HFFc6 (cell line): ENCODE measurements at regions not wholly inside any gene's neighbourhood (a gene's known extent, or its start where the extent isn't known, plus 50 kb on each side); places are given as distances from the start of the nearest gene placed in this dataset.

Source experiments
- DNase-seq: peaks from one replicate; pipeline ENCODE4 v3.0.0-alpha.2; 2018
- H3K27ac Mint-ChIP-seq: 2 replicates; pipeline ENCODE4 v1.8.0; 2020; ENCODE audit warnings: mild to moderate bottlenecking, mixed read lengths
- H3K27me3 Mint-ChIP-seq: 2 replicates; pipeline ENCODE4 v1.8.0; 2021; ENCODE audit warnings: mild to moderate bottlenecking, moderate library complexity, mixed read lengths; ENCODE audit not compliant: insufficient read depth
- H3K36me3 Mint-ChIP-seq: 2 replicates; pipeline ENCODE4 v1.8.0; 2021; ENCODE audit warnings: low read depth, mixed read lengths
- H3K4me1 Mint-ChIP-seq: 2 replicates; pipeline ENCODE4 v1.8.0; 2020; ENCODE audit warnings: low read depth, mixed read lengths
- H3K4me3 Mint-ChIP-seq: 2 replicates; pipeline ENCODE4 v1.8.0; 2020; ENCODE audit warnings: mild to moderate bottlenecking, moderate library complexity, mixed read lengths
- H3K9me3 Mint-ChIP-seq: 2 replicates; pipeline ENCODE4 v1.8.0; 2020; ENCODE audit warnings: mild to moderate bottlenecking, mixed read lengths
- TF ChIP-seq, protein P1 (sequence below): fragments of 200-600 bp; sonication (generic); IDR thresholded peaks from 2 replicates; pipeline ENCODE4 v1.5.0; 2021; ENCODE audit warnings: antibody characterized with exemption, mild to moderate bottlenecking

DNA sequence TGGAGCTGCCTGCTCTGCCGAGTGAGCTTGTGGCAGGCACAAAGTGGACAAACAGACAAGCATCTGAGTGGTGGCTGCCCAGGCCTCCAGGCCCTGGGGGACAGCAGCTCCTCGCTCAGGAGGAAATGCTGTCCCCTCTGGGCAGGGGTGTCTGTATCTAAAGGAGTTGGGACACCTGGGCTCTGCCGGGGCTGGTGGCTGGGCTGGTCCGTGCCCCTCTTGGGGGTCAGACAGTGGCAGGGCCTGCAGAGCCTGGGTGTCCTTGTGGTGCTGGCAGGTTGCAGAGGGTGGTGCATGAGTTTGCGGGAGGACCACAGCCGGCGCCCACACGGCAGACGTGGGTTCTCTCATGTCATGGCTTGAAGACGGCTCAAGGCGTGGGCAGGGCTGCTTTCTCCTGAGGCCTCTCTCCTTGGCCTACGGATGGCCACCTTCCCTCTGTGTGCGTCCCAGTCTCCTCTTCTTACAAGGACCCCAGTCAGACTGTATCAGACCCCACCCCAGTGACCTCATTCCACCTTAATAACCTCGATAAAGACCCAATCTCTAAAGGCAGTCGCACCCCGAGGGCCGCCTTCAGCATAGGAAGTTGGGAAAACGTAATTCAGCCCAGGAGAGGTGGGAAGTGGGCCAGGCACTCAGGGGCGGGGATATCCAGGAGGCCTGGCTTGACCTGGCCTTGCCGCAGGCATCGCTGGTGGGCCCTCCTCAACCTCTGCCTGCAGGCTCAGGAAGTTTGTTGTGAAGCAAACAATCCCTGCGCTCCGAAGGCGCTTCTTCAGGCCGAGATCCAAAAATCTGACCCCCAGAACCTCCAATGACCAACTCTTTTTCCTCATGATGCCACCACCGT is 110.0 kb downstream of the KIF26A start:
- Mint-ChIP-seq H3K36me3 (no peaks in the 10 kb centered on the region; the same call in 1 of the 2 replicates), H3K4me3 (no peak overlapping the region), H3K27me3 (no peaks in the 10 kb centered on the region; the same call in 1 of the 2 replicates), H3K9me3 (peaks cover 49% of the 10 kb centered on the region), H3K27ac (no peak overlapping the region), H3K4me1 (no peaks in the 10 kb centered on the region)
- TF ChIP-seq, protein P1, sequence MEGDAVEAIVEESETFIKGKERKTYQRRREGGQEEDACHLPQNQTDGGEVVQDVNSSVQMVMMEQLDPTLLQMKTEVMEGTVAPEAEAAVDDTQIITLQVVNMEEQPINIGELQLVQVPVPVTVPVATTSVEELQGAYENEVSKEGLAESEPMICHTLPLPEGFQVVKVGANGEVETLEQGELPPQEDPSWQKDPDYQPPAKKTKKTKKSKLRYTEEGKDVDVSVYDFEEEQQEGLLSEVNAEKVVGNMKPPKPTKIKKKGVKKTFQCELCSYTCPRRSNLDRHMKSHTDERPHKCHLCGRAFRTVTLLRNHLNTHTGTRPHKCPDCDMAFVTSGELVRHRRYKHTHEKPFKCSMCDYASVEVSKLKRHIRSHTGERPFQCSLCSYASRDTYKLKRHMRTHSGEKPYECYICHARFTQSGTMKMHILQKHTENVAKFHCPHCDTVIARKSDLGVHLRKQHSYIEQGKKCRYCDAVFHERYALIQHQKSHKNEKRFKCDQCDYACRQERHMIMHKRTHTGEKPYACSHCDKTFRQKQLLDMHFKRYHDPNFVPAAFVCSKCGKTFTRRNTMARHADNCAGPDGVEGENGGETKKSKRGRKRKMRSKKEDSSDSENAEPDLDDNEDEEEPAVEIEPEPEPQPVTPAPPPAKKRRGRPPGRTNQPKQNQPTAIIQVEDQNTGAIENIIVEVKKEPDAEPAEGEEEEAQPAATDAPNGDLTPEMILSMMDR, result no peak
- DNase-seq, result no peak

DNA sequence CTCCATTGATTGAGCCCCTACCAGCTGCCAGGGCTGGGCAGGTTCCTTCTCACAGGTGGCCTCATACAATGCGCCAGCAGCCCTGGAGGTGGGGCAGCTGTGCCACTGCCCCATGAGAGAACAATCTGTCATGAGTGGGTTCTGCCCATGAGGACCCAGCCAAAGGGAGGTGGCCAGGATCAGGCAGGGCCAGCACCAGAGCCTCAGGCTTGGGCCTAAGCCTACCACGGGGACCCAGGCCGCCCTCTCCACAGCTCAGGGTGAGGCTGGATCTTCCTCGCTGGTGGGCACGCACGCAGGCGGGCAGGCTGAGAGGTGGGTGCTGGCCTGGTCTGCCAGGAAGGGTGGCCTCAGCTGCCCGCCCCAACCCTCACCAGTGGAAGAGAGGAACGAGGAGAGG is 110.7 kb downstream of the KIF26A start:
- DNase-seq, result no peak
- Mint-ChIP-seq H3K27me3 (no peaks in the 10 kb centered on the region; the same call in 1 of the 2 replicates), H3K36me3 (peaks cover under 1% of the 10 kb centered on the region), H3K4me3 (no peak overlapping the region), H3K4me1 (no peaks in the 10 kb centered on the region), H3K27ac (no peak overlapping the region), H3K9me3 (peaks cover 50% of the 10 kb centered on the region)
- TF ChIP-seq, protein P1, result no peak

DNA sequence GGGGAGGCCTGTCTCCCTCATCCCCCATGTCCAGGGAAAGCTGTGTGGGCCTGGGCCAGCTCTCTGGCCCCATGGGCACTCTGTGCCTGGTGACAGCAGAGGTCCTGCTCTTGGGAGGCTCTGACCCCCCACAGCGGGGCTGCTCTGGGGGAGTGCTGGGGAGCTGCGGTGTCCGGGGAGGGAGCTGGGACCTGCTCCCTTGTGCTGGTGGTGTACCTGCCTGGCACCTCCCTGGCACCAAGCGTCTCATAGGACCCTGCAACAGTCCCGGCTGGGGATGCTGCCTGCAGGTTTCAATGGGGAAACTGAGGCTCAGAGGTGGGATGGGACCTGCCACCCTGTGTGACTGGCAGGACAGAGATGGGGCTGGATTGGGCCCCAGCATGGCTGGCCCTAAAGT is 111.3 kb downstream of the KIF26A start:
- H3K4me1 Mint-ChIP-seq, result no peaks in the 10 kb centered on the region
- TF ChIP-seq, protein P1, result no peak

DNA sequence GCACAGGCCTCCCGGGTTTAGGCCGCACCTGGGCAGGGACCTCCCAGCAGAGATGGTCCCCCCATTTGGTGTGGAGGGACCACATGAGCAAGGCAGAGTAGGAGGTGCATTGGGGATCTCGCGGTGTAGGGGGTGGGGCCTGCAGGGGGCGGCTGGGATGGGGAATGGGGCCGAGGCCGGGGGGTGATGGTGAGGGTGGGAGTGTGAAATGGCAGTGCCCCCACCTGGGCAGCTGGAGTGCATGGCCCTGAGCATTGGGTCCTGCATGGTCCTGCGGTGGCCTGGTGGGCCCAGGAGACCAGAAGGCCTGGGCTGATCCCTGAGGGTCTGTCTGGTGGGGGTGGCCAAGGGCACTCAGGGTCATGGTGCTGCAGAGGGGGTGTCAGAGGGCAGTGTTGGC is 111.8 kb downstream of the KIF26A start:
- Mint-ChIP-seq H3K4me3 (no peak overlapping the region), H3K4me1 (no peaks in the 10 kb centered on the region), H3K36me3 (peaks cover 5% of the 10 kb centered on the region), H3K27me3 (no peaks in the 10 kb centered on the region; the same call in 1 of the 2 replicates), H3K9me3 (peaks cover 56% of the 10 kb centered on the region), H3K27ac (no peak overlapping the region)
- TF ChIP-seq, protein P1, result no peak
- DNase-seq, result no peak

More for the DNA sequence above, 111.3 kb downstream of the KIF26A start:
- Mint-ChIP-seq H3K27me3 (no peaks in the 10 kb centered on the region; the same call in 1 of the 2 replicates), H3K27ac (no peak overlapping the region), H3K36me3 (peaks cover 5% of the 10 kb centered on the region), H3K4me3 (no peak overlapping the region), H3K9me3 (peaks cover 56% of the 10 kb centered on the region)
- no peak for DNase-seq

DNA sequence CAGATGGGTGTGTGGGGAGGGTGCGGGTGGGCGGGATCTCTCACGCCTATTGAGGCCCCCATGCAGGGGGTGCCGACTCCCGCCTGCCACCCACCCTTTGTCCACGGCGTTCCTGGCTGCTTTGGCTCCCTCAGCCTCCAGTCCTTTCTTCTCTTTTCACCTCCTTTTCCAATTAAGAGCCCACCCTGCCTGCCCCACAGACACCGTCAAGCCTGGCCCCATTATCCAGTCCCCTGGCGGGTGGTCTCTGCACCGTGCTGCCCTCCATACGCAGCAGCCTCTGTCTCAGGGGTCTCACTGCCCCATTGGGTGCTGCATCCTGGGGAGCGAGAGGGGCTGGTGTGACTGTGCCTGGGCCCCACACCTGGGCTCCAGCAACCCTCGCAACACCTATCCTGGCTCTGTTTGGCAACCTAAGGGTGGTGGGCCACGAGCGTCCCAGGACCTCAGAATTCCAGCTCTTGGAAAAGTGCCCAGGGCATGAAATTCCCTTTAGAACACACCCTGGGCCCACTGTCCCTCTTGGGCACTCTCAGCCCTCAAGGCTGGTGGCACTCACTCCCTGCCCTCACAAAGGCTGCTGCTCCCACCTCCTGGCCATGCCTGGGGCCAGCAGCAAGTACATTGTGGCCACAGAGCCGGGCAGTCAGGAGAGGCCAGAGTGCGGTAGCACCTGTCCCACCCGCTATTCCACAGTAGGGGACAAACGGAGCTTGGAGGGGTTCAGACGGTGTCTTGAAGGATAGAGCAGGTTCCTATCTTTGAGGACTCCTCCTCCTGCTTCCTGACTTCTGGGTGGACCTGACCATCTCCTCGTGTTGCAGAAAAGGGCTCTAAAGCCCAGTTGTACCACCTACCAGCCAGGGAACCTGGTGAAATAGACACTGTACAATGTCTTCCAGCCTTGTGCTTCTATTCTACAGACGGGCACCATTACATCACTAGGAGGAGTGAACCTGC is 114.1 kb downstream of the KIF26A start:
- H3K4me1 Mint-ChIP-seq, result no peaks in the 10 kb centered on the region
- DNase-seq, result no peak
- no peak overlapping the region for H3K4me3 Mint-ChIP-seq
- peaks cover 5% of the 10 kb centered on the region for H3K36me3 Mint-ChIP-seq
- TF ChIP-seq, protein P1, result no peak
- no peaks in the 10 kb centered on the region for H3K27me3 Mint-ChIP-seq
- no peak overlapping the region for H3K27ac Mint-ChIP-seq
- peaks cover 60% of the 10 kb centered on the region for H3K9me3 Mint-ChIP-seq
